Panc1 (cell line): ENCODE measurements at regions not wholly inside any gene's neighbourhood (a gene's known extent, or its start where the extent isn't known, plus 50 kb on each side); places are given as distances from the start of the nearest gene placed in this dataset.

ENCODE experiments used
- ATAC-seq: fragments of 200-7000 bp; cut with Tn5 transposase; 2 replicates; pipeline ENCODE4 v1.9.1; 2020; ENCODE audit warnings: mild to moderate bottlenecking, moderate library complexity
- BruUV-seq: library from RNA; stranded (reverse); fragments of 400-500 nt; replicated peaks from 2 replicates; lab custom pipeline; 2021; lab: Mats Ljungman, UMichigan
- CTCF ChIA-PET: fragments of 300-600 bp; sonication (Branson Sonifier 250); formaldehyde crosslinking; loops from one replicate; lab custom pipeline; 2022; ENCODE audit warnings: antibody characterized with exemption; lab: Charles Lee
- POLR2A ChIA-PET: fragments of 300-600 bp; sonication (Branson Sonifier 250); formaldehyde crosslinking; loops from one replicate; lab custom pipeline; 2022; ENCODE audit warnings: antibody characterized with exemption; lab: Charles Lee
- DNase-seq: peaks from one replicate; pipeline ENCODE4 v3.0.0-alpha.2; 2010; ENCODE audit warnings: low read depth, low spot score
- H3K27ac ChIP-seq: 2 replicates; pipeline ENCODE4 v1.5.1; 2011; ENCODE audit warnings: mild to moderate bottlenecking, low read length, inconsistent platforms
- H3K27me3 ChIP-seq: fragments of 200-500 bp; sonication (Bioruptor generic); 2 replicates; pipeline ENCODE4 v1.6.0; 2014; ENCODE audit warnings: low read length, inconsistent platforms; ENCODE audit not compliant: control insufficient read depth, insufficient read depth
- H3K36me3 ChIP-seq: fragments of 200-500 bp; sonication (Bioruptor generic); 2 replicates; pipeline ENCODE4 v1.5.1; 2014; ENCODE audit warnings: inconsistent platforms, mild to moderate bottlenecking, low read length, moderate library complexity; ENCODE audit not compliant: control insufficient read depth, insufficient read depth
- H3K4me1 ChIP-seq: 2 replicates; pipeline ENCODE4 v1.5.1; 2011; ENCODE audit warnings: inconsistent platforms, mild to moderate bottlenecking, low read length, moderate library complexity; ENCODE audit not compliant: control insufficient read depth, insufficient read depth
- H3K4me3 ChIP-seq, 2 experiments: 2 replicates each; pipeline ENCODE4 v1.5.1; 2011 to 2012; ENCODE audit warnings: low read depth in 2 of 2, low read length in 2 of 2, mild to moderate bottlenecking in 2 of 2, inconsistent platforms in 1 of 2, moderate library complexity in 1 of 2
- H3K9me3 ChIP-seq: fragments of 200-500 bp; sonication (Bioruptor generic); 2 replicates; pipeline ENCODE4 v1.5.1; 2014; ENCODE audit warnings: low read depth, mild to moderate bottlenecking, inconsistent platforms, low read length, moderate library complexity; ENCODE audit not compliant: control insufficient read depth, insufficient read depth
- CTCF ChIP-seq: fragments of 450-650 bp; IDR thresholded peaks from 2 replicates; pipeline ENCODE4 v1.5.1; 2017; ENCODE audit warnings: mild to moderate bottlenecking
- POLR2AphosphoS5 ChIP-seq: IDR thresholded peaks from 2 replicates; pipeline ENCODE4 v1.6.1; 2012; ENCODE audit warnings: mild to moderate bottlenecking, low read depth, low read length, moderate library complexity
- REST ChIP-seq, 2 experiments: IDR thresholded peaks; 2 replicates each; pipeline ENCODE4 v1.6.1; 2011 to 2012; ENCODE audit warnings: low read depth in 2 of 2, control low read depth in 1 of 2, low read length in 1 of 2, mild to moderate bottlenecking in 1 of 2, moderate library complexity in 1 of 2; ENCODE audit not compliant: insufficient read depth in 1 of 2
- SIN3A ChIP-seq: IDR thresholded peaks from 2 replicates; pipeline ENCODE4 v1.6.1; 2012; ENCODE audit warnings: low read depth, mild to moderate bottlenecking, low read length, moderate library complexity, borderline replicate concordance; ENCODE audit not compliant: insufficient read depth
- TCF7L2 ChIP-seq: IDR thresholded peaks from 2 replicates; pipeline ENCODE4 v1.6.1; 2011; ENCODE audit warnings: mild to moderate bottlenecking, low read depth, low read length, inconsistent platforms
- in situ Hi-C: cut with HindIII; loops from 2 replicates; pipeline ENCODE4 v1.10.0; 2016; ENCODE audit warnings: low sequenced_read_pairs, low pct_unique_long_range_greater_than_20kb
- intact Hi-C: fragments of 100-400 bp; cut with micrococcal nuclease; formaldehyde crosslinking; loops from one replicate; pipeline ENCODE4 v1.10.0; 2022; ENCODE audit not compliant: unreplicated experiment

- no peak overlapping the region for H3K27ac ChIP-seq
- DNase-seq (no peak), ATAC-seq (no peak)
- no TSS peak for BruUV-seq
- TF ChIP-seq SIN3A (no peak), POLR2AphosphoS5 (no peak), REST (IDR thresholded peaks at IDR 0.05; ENCODE audit: insufficient read depth in 1 of 2, low read depth in 2 of 2, low read length in 1 of 2) (no peak), TCF7L2 (no peak), CTCF (peak; percentile 15; the same call in 1 of the 2 replicates)
- no peaks in the 10 kb centered on the region for H3K9me3 ChIP-seq
- H3K4me3 ChIP-seq = no peak overlapping the region
- ChIA-PET CTCF (interaction anchor here (0.6 kb wide), 1 partner anchor 517 kb away, joined by 3 read pairs; no protein-coding TSS in a partner anchor), POLR2A (interaction anchor here (0.6 kb wide), 1 partner anchor 1064 kb away, joined by 11 read pairs; no protein-coding TSS in a partner anchor)
- no peaks in the 10 kb centered on the region for H3K4me1 ChIP-seq
- in situ Hi-C loops = no loop called here
- H3K36me3 ChIP-seq = no peaks in the 10 kb centered on the region
- no peaks in the 10 kb centered on the region for H3K27me3 ChIP-seq
- intact Hi-C loops = no loop called here
Measured at GRCh38 chr14:53325176-53325806, 172.2 kb upstream of the DDHD1 start.

- H3K27me3 ChIP-seq = no peaks in the 10 kb centered on the region
Measured at GRCh38 chr14:53316504-53316903, 163.4 kb upstream of the DDHD1 start.

More at GRCh38 chr14:53316504-53316903, 163.4 kb upstream of the DDHD1 start:
- ATAC-seq = no peak
- BruUV-seq = no TSS peak
- no peak overlapping the region for H3K27ac ChIP-seq
- DNase-seq = no peak
- H3K36me3 ChIP-seq = no peaks in the 10 kb centered on the region
- H3K9me3 ChIP-seq = no peaks in the 10 kb centered on the region
- ChIA-PET CTCF (interaction anchor here (0.5 kb wide), 1 partner anchor 9 kb away, joined by 4 read pairs; no protein-coding TSS in a partner anchor), POLR2A (no interaction called here)
- TF ChIP-seq SIN3A (no peak), CTCF (no peak)
- H3K4me1 ChIP-seq = no peaks in the 10 kb centered on the region
- in situ Hi-C loops (no loop called here), intact Hi-C loops (no loop called here)
- no peak overlapping the region for H3K4me3 ChIP-seq
